H1 (cell line): ENCODE measurements at regions not wholly inside any gene's neighbourhood (a gene's known extent, or its start where the extent isn't known, plus 50 kb on each side); places are given as distances from the start of the nearest gene placed in this dataset.

Experiments used
- CTCF ChIA-PET: fragments of 300-600 bp; sonication (Branson Sonifier 250); formaldehyde crosslinking; loops from one replicate; lab custom pipeline; 2021; ENCODE audit not compliant: partially characterized antibody; lab: Charles Lee
- POLR2A ChIA-PET: fragments of 300-600 bp; sonication (Branson Sonifier 250); formaldehyde crosslinking; loops from one replicate; lab custom pipeline; 2021; ENCODE audit warnings: inconsistent platforms; ENCODE audit not compliant: partially characterized antibody; lab: Charles Lee
- DNase-seq, 2 experiments: peaks; one replicate each; pipeline versions ENCODE4 v3.0.0 to v3.0.0-alpha.2; 2010 to 2022; ENCODE audit warnings: low spot score in 2 of 2, low read depth in 1 of 2, mixed read lengths in 1 of 2
- FAIRE-seq: peaks from 2 replicates; lab custom pipeline; 2011; peaks lifted over from hg19 to GRCh38; lab: Jason Lieb, UNC
- H2AFZ ChIP-seq: 2 replicates; pipeline ENCODE4 v1.8.1; 2012; ENCODE audit warnings: low read length, inconsistent platforms
- H2AK5ac ChIP-seq: 2 replicates; pipeline ENCODE4 v1.6.1; 2013; ENCODE audit warnings: low read depth, low read length
- H2BK120ac ChIP-seq: replicated peaks from 2 replicates; pipeline ENCODE3; 2013; ENCODE audit warnings: low read depth, low read length, inconsistent platforms
- H2BK12ac ChIP-seq: 2 replicates; pipeline ENCODE4 v1.6.1; 2013; ENCODE audit warnings: low read depth, low read length
- H2BK15ac ChIP-seq: 2 replicates; pipeline ENCODE4 v1.6.1; 2013; ENCODE audit warnings: low read length
- H2BK20ac ChIP-seq: 2 replicates; pipeline ENCODE4 v1.6.1; 2013; ENCODE audit warnings: low read length
- H2BK5ac ChIP-seq: 2 replicates; pipeline ENCODE4 v1.6.1; 2013; ENCODE audit warnings: low read depth, low read length
- H3K14ac ChIP-seq: 2 replicates; pipeline ENCODE4 v1.6.1; 2013; ENCODE audit warnings: inconsistent platforms; ENCODE audit not compliant: insufficient read length
- H3K18ac ChIP-seq: 2 replicates; pipeline ENCODE4 v1.6.1; 2013; ENCODE audit warnings: low read length; ENCODE audit errors: extremely low read depth
- H3K23ac ChIP-seq: 2 replicates; pipeline ENCODE4 v1.6.1; 2013; ENCODE audit warnings: inconsistent platforms; ENCODE audit not compliant: insufficient read length
- H3K23me2 ChIP-seq: 2 replicates; pipeline ENCODE4 v1.6.1; 2013; ENCODE audit warnings: low read depth, low read length
- H3K27ac ChIP-seq: 2 replicates; pipeline ENCODE4 v1.6.1; 2011; ENCODE audit warnings: low read depth, low read length, inconsistent platforms
- H3K27me3 ChIP-seq, 4 experiments: replicated peaks in 1 of 4; 1 replicate in 1 of 4; 2 replicates in 3 of 4; pipeline versions ENCODE4 v1.6.1 to v1.8.1; 2011 to 2013; ENCODE audit warnings: low read length in 3 of 4, mild to moderate bottlenecking in 3 of 4, inconsistent platforms in 2 of 4, mixed read lengths in 2 of 4, moderate library complexity in 1 of 4; ENCODE audit not compliant: control insufficient read depth in 3 of 4, insufficient read depth in 3 of 4; ENCODE audit errors: extremely low read depth in 1 of 4
- H3K36me3 ChIP-seq, 4 experiments: 2 replicates each; pipeline versions ENCODE4 v1.6.1 to v1.8.1; 2011 to 2013; ENCODE audit warnings: mild to moderate bottlenecking in 4 of 4, low read length in 3 of 4, moderate library complexity in 2 of 4, control low read depth in 1 of 4, inconsistent platforms in 1 of 4; ENCODE audit not compliant: insufficient read depth in 4 of 4, control insufficient read depth in 2 of 4
- H3K4ac ChIP-seq: replicated peaks from 2 replicates; pipeline ENCODE3; 2013; ENCODE audit warnings: low read length, low read depth, mixed read lengths, inconsistent platforms; ENCODE audit not compliant: insufficient read length
- H3K4me1 ChIP-seq, 4 experiments: replicated peaks in 1 of 4; 1 replicate in 1 of 4; 2 replicates in 3 of 4; pipeline versions ENCODE4 v1.6.1 to v1.8.1; 2011 to 2013; ENCODE audit warnings: low read length in 3 of 4, inconsistent platforms in 2 of 4, mixed read lengths in 1 of 4; ENCODE audit not compliant: insufficient read depth in 4 of 4, control insufficient read depth in 3 of 4
- H3K4me2 ChIP-seq, 2 experiments: 2 replicates each; pipeline versions ENCODE4 v1.6.1 to v1.8.1; 2011 to 2013; ENCODE audit warnings: low read depth in 2 of 2, low read length in 2 of 2, control low read depth in 1 of 2, inconsistent platforms in 1 of 2, mild to moderate bottlenecking in 1 of 2; ENCODE audit not compliant: insufficient read depth in 1 of 2
- H3K4me3 ChIP-seq, 4 experiments: fragments of 200-600, 300-600 bp in 1 of 4; sonication (generic), shearing (Covaris generic), sonication (Bioruptor Twin) in 1 of 4; 2 replicates each; pipeline versions ENCODE4 v1.5.1 to v1.8.1; 2011 to 2016; ENCODE audit warnings: low read length in 4 of 4, low read depth in 3 of 4, control low read depth in 2 of 4, inconsistent platforms in 2 of 4, mild to moderate bottlenecking in 2 of 4, mixed read lengths in 1 of 4, moderate library complexity in 1 of 4; ENCODE audit not compliant: insufficient read depth in 2 of 4; ENCODE audit errors: extremely low read depth in 1 of 4
- H3K56ac ChIP-seq: replicated peaks from 2 replicates; pipeline ENCODE3; 2013; ENCODE audit warnings: low read depth, mild to moderate bottlenecking, mixed read lengths, low read length, inconsistent platforms; ENCODE audit not compliant: insufficient read length
- H3K79me1 ChIP-seq: 2 replicates; pipeline ENCODE4 v1.6.1; 2013; ENCODE audit warnings: low read depth, low read length, control low read depth
- H3K79me2 ChIP-seq, 2 experiments: 2 replicates each; pipeline versions ENCODE4 v1.6.1 to v1.8.1; 2012 to 2013; ENCODE audit warnings: low read length in 2 of 2, mild to moderate bottlenecking in 2 of 2, inconsistent platforms in 1 of 2; ENCODE audit not compliant: insufficient read depth in 2 of 2, control insufficient read depth in 1 of 2
- H3K9ac ChIP-seq, 4 experiments: replicated peaks in 1 of 4; 1 replicate in 1 of 4; 2 replicates in 3 of 4; pipeline versions ENCODE4 v1.6.1 to v1.8.1; 2011 to 2013; ENCODE audit warnings: low read depth in 3 of 4, low read length in 3 of 4, control low read depth in 2 of 4, mild to moderate bottlenecking in 2 of 4, moderate library complexity in 2 of 4, inconsistent platforms in 1 of 4; ENCODE audit errors: extremely low read depth in 1 of 4
- H3K9me3 ChIP-seq, 2 experiments: 2 replicates each; pipeline versions ENCODE4 v1.6.1 to v1.8.1; 2012 to 2013; ENCODE audit warnings: mild to moderate bottlenecking in 2 of 2, moderate library complexity in 2 of 2, control low read depth in 1 of 2, inconsistent platforms in 1 of 2, low read depth in 1 of 2, low read length in 1 of 2, mixed read lengths in 1 of 2; ENCODE audit not compliant: insufficient read depth in 2 of 2
- H4K20me1 ChIP-seq, 2 experiments: replicated peaks in 1 of 2; 2 replicates each; pipeline versions ENCODE3 to v1.8.1; 2011 to 2013; ENCODE audit warnings: inconsistent platforms in 2 of 2, low read length in 2 of 2, mild to moderate bottlenecking in 1 of 2; ENCODE audit not compliant: insufficient read depth in 2 of 2, control insufficient read depth in 1 of 2
- H4K5ac ChIP-seq: 2 replicates; pipeline ENCODE4 v1.6.1; 2013; ENCODE audit warnings: low read length, low read depth, mixed read lengths, inconsistent platforms; ENCODE audit not compliant: insufficient read length
- H4K8ac ChIP-seq: 2 replicates; pipeline ENCODE4 v1.8.0; 2013; ENCODE audit warnings: mild to moderate bottlenecking, moderate library complexity, low read length, inconsistent platforms; ENCODE audit not compliant: insufficient read depth; ENCODE audit errors: extremely low read depth
- H4K91ac ChIP-seq: replicated peaks from 2 replicates; pipeline ENCODE3; 2013; ENCODE audit warnings: low read length, mixed read lengths, inconsistent platforms; ENCODE audit not compliant: insufficient read length
- CBX8 ChIP-seq: fragments of 300-800, 300-1000 bp; sonication (generic); IDR thresholded peaks from 2 replicates; pipeline ENCODE4 v1.7.1; 2016; ENCODE audit warnings: low read depth, low read length, borderline replicate concordance
- CREB1 ChIP-seq: IDR thresholded peaks from 2 replicates; pipeline ENCODE4 v1.6.1; 2012; ENCODE audit warnings: inconsistent platforms
- E2F6 ChIP-seq: IDR thresholded peaks from 2 replicates; pipeline ENCODE4 v1.6.1; 2012; ENCODE audit warnings: inconsistent platforms
- GTF2F1 ChIP-seq: IDR thresholded peaks from 2 replicates; pipeline ENCODE4 v1.6.1; 2012; ENCODE audit warnings: low read depth, low read length, improper control_type of control experiment, borderline replicate concordance
- HDAC2 ChIP-seq, 2 experiments: fragments of 300-600 bp in 1 of 2; sonication (generic) in 1 of 2; IDR thresholded peaks; 2 replicates each; pipeline ENCODE4 v1.6.1; 2011 to 2012; ENCODE audit warnings: low read depth in 2 of 2, low read length in 2 of 2, mild to moderate bottlenecking in 2 of 2, moderate library complexity in 2 of 2, borderline replicate concordance in 1 of 2, inconsistent platforms in 1 of 2
- POLR2A ChIP-seq, 2 experiments: IDR thresholded peaks; 1 replicate in 1 of 2; 2 replicates in 1 of 2; pipeline ENCODE4 v1.6.1; 2011; ENCODE audit warnings: low read depth in 2 of 2, low read length in 2 of 2, mild to moderate bottlenecking in 2 of 2; ENCODE audit errors: control extremely low read depth in 1 of 2
- POLR2AphosphoS5 ChIP-seq: IDR thresholded peaks from 2 replicates; pipeline ENCODE4 v1.6.1; 2011; ENCODE audit warnings: low read depth, low read length
- RAD21 ChIP-seq, 2 experiments: IDR thresholded peaks in 1 of 2; conservative IDR thresholded peaks in 1 of 2; 2 replicates each; pipeline ENCODE4 v1.6.1; 2011; ENCODE audit warnings: low read depth in 2 of 2, low read length in 2 of 2, improper control_type of control experiment in 1 of 2, inconsistent platforms in 1 of 2, mild to moderate bottlenecking in 1 of 2, moderate library complexity in 1 of 2
- SP4 ChIP-seq: IDR thresholded peaks from 2 replicates; pipeline ENCODE4 v1.6.1; 2012; ENCODE audit warnings: low read length, inconsistent platforms
- WGBS, 2 experiments: shearing (Covaris generic) in 1 of 2; methylation state at CpG; one replicate each; pipeline versions ENCODE4 v1.1.6 to v1.1.7; 2013 to 2015; ENCODE audit warnings: low lambda C conversion rate in 2 of 2, mixed read lengths in 2 of 2, inconsistent platforms in 1 of 2, low coverage in 1 of 2, missing lambda C conversion rate in 1 of 2; ENCODE audit not compliant: insufficient replicate concordance in 2 of 2, insufficient coverage in 1 of 2, insufficient read length in 1 of 2; ENCODE audit errors: extremely low coverage in 1 of 2, missing lambda C conversion rate in 1 of 2; 5-methylcytosine and 5-hydroxymethylcytosine counted together

GRCh38 chr13:50701469-50701868 is 142.0 kb downstream of the DLEU7 start:
- Histone ChIP-seq H2AFZ (no peak overlapping the region), H3K9ac (no peak overlapping the region), H3K23ac (no peak overlapping the region), H4K8ac (no peak overlapping the region), H3K27me3 (no peaks in the 10 kb centered on the region), H3K23me2 (no peaks in the 10 kb centered on the region), H3K79me2 (no peaks in the 10 kb centered on the region), H3K4me3 (no peak overlapping the region), H3K56ac (no peak overlapping the region), H3K4me1 (peaks cover 0 to 3% (median 0%) of the 10 kb centered on the region in 4 experiments; a peak in 1 of 7 replicates), H3K18ac (no peak overlapping the region), H3K14ac (no peak overlapping the region), H2BK12ac (no peak overlapping the region), H3K4ac (no peak overlapping the region), H4K20me1 (no peaks in the 10 kb centered on the region), H4K91ac (no peak overlapping the region), H4K5ac (no peak overlapping the region), H2BK120ac (no peak overlapping the region), H3K36me3 (no peaks in the 10 kb centered on the region), H2BK20ac (no peak overlapping the region), H3K4me2 (no peak overlapping the region), H3K9me3 (no peaks in the 10 kb centered on the region), H3K27ac (no peak overlapping the region), H3K79me1 (no peaks in the 10 kb centered on the region)
- CTCF ChIA-PET: interaction anchor here (1.0 to 1.2 kb wide), 3 partner anchors 10 to 86 kb away, joined by 3 read pairs; no protein-coding TSS in a partner anchor
- 86% methylated on average over 2 of the region's 2 CpGs; no CpG with 5 or more reads in 1 of the 2 experiments for WGBS, 2 experiments
- FAIRE-seq: no peak
- POLR2A ChIA-PET: no interaction called here
- TF ChIP-seq POLR2A (IDR thresholded peaks at IDR 0.05; ENCODE audit: control extremely low read depth in 1 of 2, low read depth in 2 of 2, low read length in 2 of 2) (no peak), HDAC2 (IDR thresholded peaks at IDR 0.05; ENCODE audit: borderline replicate concordance in 1 of 2, low read depth in 2 of 2, low read length in 2 of 2) (no peak), RAD21 (IDR thresholded peaks at IDR 0.05 in 1 of 2, conservative IDR thresholded peaks at IDR 0.05 in 1 of 2; ENCODE audit: low read depth in 2 of 2, low read length in 2 of 2) (no peak), CBX8 (no peak), CREB1 (no peak), SP4 (no peak), POLR2AphosphoS5 (no peak), GTF2F1 (no peak), E2F6 (no peak)
- TF ChIP-seq, all 59 proteins: peak for 0
- Histone ChIP-seq H2AK5ac (no peak overlapping the region), H2BK5ac (no peak overlapping the region), H2BK15ac (no peak overlapping the region)
- no peak for DNase-seq
